GM19468 (cell line): ENCODE measurements at regions not wholly inside any gene's neighbourhood (a gene's known extent, or its start where the extent isn't known, plus 50 kb on each side); places are given as distances from the start of the nearest gene placed in this dataset.
"Not testable (repeated sequence)": the region's sequence is repeated elsewhere in the genome, so short reads cannot be mapped to it uniquely, and the experiment has no call there.

Source experiments
- ATAC-seq: cut with Tn5 transposase; IDR thresholded peaks from one replicate; pipeline ENCODE4 v1.9.1; 2021; ENCODE audit warnings: mild to moderate bottlenecking, moderate library complexity, moderate number of reproducible peaks; ENCODE audit not compliant: unreplicated experiment; ENCODE audit errors: extremely low read depth

DNA sequence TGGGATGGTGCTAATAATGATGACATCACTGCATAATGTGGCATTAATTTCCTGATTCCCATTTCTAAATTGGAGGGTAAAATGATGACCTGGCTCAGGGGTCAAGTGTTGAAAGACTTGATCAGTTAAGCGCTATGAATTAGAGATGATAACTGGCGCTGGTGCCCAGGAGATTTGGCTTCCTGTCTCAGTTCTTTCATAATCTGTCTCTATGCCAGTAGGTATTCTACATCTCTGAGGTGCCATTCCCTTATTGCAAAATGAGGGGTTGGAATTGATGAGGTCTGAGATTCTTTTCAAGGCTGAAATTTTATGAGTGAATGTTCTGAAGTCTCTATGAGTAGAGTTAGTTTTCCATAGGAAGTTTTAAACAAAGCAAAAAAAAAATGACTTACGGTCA, 1715.1 kb upstream of the WWC1 start:
- no peak for ATAC-seq

DNA sequence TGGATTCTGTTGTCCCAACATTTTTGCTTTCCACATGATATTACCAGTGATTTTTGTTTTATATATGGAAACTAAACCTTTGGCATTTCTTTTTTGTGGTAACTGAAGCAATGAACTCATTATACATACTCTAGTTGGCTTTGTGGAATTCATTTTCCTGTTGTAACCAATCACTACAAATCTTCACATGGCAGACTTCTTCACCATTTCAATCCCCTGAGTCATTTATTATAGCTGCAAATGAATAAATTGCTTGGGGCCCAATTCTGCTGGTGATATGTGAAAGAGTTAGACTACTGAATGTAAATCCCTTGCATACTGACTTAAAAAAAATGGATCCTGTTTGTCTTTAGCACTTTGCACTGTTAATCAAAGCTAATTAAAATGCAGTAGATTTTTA, 1709.6 kb upstream of the WWC1 start:
- ATAC-seq, result no peak

DNA sequence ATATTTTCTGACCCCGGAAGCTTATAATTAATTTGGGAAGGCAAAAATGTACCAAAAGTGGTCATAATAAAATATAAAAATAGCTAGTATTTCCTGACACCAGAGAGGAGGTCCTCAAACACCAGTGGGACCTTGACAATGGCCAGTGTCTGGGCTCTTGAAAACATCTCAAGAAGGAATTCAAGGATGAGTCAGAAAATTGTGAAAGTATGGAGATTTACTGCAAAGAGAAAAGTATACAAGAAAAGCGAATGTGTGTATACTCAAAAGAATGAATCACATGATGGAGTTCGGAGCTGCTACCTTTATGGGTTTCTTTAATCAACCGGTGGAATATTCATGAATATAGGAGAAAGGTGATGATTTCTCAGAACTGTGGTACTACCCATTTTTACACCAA, 1709.0 kb upstream of the WWC1 start:
- no peak for ATAC-seq

DNA sequence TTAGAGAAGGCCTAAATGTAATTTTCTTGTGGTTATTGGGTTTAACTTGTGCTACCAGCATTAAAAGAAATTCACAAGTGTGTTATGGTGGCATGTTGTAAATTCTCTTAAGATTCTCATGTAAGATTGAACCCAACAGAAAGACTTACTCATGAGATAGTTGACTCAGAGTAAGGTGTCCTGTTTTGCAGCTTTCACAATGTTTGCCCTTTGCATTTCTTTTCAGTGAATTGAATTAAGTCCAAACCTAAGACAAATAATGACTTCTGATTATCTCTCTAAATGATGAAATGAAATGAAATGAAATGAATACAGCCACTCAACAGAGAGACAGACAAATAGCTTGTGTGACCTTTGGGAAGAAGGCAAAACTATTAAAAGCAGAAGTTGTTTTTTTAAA, 1696.9 kb upstream of the WWC1 start:
- ATAC-seq, result no peak

DNA sequence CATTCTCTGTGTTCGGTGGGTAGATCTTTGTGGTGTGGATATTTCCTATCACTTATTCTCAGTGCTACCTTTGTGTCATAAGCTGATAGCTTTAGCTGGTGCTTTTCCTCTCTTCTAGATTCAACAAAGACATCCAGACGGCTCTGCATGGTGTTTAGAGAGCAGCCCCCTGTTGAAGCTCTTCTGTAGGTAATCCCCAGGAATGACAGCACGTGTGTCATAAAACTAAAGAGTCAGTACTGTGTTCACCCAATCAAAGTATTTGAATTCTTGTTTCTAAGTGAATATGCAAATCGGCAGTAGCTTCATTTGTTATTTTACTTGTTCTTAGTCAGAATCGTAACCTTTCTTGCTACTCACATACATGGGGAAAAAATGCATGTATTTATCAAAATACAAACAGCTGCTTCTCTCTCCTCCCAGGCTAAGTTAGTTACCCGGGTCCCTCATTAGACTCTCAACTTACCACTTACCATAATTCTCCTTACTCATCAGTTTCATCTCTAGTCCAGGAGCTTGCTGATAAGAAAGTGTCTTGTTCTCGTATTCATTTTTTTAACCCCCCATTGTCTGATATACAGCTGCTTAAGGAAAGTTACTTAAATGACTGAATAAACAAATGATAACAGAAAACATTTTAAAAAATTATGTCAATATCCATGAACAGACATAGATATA, 1696.0 kb upstream of the WWC1 start:
- ATAC-seq, result no peak

DNA sequence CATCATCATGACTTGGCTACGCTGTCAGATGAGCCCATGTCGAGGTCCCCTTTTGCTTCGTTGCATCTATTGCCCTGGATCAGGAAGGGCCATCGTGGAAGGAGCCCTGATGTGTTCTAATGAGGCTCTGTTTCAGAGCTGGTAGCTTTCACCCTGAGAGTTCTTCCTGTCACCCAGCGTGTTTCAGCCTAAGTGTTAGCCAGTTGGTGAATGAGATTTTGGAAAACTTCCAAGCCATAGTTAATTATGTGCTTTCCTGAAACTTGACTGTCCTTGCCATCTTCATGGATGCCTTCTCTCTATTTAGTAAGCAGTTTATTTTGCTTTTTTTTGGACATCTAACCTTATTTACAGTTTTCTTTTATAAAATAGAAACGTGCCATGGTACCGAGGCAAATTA, 1695.4 kb upstream of the WWC1 start:
- ATAC-seq, result no peak

DNA sequence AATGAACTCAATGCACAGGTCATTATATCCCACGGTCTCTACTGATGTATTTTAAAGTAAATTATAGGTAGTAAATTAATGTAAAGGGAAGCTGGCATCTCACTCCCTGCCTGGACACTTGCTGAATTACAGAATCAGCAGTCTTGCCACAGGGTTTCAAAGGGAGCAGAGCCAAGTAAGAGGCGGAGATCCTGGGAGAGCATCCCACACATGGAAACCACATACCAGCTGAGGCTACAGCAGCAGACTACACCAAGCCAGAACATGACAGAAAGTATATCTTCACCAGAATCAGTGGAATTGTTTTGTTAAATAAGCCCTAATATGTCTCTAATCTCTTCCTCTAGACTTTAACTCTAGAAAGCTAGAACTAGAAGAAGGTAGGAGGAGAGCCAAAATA, 1689.2 kb upstream of the WWC1 start:
- no peak for ATAC-seq

DNA sequence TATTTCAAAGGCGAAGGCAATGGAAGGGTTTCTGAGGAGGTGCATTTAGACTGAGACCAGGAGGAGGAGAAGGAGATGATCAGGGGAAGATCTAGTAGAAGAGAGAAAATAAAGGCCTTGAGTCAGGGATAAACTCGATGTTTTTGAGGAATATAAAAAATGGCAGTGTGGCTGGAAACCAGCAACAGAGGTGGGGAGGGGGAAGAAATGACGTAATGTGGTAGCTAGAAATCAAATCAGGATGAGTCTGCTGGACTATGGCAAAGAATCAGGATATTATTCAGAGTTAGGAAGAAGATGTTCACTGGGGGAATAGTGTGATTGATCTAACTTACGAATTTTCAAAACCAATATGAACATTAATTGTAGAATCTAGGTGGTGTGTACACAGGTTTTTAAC, 1673.9 kb upstream of the WWC1 start:
- no peak for ATAC-seq

DNA sequence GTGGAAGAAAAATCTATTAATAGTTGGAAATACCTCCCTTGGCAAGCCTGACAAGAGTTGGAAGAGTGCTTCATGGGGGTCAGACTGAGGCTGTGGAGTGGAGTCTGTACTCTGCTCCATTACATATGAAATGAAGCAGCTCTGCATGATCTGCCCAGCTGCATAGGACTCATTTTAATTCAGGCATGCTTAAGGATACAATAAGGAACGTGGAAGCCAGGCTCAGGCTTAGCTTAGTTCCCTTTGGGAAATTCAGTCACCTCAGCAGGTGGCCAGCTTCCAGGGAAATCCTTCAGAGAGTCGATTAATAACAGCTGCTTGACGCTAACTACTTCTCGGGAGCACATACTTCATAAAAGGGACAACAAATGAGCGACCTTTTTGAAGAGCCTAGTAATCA, 1672.9 kb upstream of the WWC1 start:
- no peak for ATAC-seq

DNA sequence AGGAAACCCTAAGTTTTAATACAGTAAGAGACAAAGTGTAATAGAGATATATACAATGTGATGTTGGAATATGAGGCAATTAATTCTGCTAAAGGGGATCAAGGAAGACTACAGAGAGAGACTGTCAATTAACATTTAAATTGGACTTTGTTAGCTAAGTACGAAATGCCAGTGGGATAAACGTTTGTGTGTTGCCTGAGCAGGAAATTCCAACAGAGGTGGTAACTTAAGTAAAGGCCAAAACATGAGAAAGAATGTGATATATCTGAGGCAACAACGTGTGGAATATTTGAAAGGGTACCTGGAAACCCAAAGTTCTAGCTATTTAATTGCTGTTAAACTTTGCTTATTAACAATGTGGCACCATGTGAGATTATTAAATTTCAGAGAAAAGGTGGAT, 1666.9 kb upstream of the WWC1 start:
- ATAC-seq, result no peak

DNA sequence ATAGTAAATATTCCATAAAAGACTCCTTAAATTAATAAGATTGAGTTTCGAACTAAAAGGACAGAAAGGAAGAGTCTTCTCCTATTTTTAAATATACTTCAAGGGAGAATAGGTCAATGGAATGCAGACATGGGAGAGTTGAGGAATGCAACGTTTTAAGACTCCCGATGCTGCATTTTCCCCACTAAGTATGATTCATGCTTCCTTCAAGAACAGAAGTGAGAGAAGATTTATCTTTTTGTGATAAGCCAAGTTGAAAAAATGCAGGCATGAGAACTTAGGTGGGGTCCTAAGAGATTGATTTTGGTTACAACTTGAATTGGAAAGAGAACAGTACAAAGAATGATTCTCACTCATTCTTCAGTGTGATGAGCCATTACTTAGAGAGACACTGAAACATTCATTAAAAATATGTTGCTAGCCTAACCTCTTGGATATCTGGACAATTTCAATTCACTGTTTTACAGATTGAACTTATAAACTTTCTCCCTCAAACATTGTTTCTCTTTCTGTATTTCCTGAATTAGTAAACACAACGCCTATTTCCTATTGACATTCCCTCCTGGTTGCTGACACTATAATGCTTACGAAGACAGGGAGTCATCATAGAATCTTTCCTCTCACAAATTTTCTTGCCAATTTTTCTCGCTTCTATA, 1666.1 kb upstream of the WWC1 start:
- no peak for ATAC-seq

DNA sequence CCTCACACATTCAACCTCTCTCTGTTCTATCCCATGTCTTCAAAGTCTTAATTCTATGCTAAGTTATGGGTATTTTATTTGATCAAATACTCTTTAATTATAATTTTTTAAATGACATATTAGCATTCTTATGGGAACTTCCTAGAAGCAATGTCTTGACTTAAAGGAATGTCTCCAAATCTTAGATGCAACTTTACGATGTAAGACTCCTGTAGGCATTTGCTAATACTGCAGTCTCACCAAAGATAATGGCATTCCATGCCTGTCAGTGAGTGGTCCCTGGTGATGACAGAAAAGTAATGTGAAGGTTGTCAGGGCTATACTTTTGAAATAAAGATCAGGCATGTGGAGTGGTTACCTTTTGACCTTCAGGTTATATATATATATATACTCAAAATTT, 1654.2 kb upstream of the WWC1 start:
- ATAC-seq, result no peak

DNA sequence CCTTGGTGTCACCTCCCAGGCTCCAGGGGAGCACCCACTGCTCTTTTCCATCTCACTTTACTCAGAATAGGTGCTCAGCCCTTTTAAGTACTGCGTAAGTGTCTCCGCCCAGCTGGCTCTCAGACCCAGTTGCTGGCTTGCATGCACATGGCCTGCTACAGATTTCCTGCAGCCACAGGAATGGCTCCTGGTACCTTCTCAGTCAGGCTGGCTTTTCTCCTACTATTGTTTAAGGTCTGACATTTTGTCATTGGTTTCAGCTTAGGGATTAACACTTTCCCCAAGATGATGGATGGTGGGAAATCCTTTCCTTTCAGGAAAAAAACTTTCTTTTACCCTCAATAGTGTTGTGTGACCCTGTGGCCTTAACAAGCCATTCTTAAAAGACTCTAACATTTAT, 1652.3 kb upstream of the WWC1 start:
- no peak for ATAC-seq

DNA sequence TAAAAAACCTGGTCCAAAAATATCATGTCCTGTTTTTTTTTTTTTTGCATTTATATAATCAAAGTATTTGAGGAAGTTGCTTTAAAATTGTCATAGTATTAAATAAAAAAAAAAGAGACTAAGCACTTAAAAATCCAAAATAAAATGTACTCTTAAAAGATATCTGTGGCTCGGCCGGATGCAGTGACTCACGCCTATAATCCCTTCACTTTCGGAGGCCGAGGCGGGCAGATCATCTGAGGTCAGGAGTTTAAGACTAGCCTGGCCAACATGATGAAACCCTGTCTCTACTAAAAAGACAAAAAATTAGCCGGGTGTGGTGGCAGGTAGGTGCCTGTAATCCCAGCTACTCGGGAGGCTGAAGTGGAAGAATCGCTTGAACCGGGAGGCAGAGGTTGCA, 1651.3 kb upstream of the WWC1 start:
- ATAC-seq, result not testable (repeated sequence)

DNA sequence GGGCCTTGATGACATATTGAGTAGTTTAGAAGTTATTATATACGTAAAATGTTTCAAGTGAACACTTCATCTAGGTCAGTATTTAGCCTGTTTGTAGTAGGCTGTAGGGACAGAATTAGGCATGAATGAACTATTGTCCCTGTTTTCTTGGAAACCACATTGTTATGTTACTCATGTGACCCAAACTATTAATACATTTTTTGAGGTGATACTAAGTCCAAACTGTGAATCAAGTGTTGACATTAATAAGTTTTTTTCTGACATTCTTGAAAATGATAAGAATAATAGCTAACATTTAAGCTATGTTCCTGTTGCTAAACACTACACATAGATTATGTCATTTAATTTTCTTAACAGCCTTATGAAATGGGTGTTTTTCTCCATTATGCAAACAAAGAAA, 1642.7 kb upstream of the WWC1 start:
- no peak for ATAC-seq

DNA sequence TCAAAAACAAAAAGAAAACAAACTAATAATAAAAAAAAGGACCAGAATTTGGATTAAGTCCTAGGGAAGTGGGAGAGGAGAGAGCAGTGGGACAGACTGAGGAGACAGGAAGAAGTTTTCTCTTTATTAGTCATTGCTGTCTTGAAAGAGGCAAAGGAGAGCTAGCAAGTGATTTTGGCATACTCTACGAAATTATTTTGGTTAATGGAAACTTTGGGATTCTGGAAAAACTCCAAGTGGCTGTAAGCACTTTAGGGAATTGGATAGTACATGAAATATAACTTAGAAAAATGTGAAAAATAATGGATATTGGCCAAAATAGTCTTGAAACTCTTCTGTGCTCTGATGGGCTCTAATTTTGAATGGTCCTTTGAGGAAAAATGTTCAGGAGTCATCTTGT, 1641.8 kb upstream of the WWC1 start:
- no peak for ATAC-seq

DNA sequence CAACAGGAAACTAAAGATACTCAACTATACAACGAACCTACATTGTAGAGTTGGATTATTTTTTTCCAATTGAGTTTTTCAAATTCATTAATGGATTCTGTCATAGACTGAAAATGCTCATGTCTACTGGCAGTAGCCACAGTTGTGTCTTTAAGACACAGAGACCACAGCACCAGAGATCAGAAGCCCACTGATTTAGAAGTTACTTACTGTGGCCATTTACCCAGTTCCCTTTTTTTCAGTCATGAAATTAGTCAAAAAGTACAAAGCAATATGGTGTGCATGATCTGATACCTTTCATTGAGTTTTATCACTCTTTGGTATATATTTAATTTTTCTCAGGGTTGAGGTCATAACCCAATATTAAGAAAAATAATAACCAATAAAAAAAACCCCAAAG, 1640.2 kb upstream of the WWC1 start:
- ATAC-seq, result no peak

DNA sequence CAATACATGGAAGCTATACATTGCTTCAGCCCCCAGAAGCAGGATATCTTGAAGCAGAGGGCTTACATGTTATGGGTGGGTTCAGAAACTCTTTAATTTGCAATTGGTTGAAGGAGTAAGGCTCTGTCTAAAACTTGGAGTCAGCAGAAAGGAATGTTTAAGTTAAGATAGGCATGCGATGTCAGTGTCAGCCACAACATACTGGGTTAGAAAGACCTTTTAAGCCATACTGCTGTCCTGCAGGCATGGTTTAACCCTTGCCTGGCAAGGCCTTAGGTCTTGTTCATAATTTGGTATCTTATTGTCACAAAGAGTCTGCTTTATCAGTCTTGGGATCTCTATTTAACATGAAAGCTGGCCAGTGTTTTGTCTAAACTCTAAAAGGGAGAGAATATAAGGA, 1619.6 kb upstream of the WWC1 start:
- ATAC-seq, result no peak

DNA sequence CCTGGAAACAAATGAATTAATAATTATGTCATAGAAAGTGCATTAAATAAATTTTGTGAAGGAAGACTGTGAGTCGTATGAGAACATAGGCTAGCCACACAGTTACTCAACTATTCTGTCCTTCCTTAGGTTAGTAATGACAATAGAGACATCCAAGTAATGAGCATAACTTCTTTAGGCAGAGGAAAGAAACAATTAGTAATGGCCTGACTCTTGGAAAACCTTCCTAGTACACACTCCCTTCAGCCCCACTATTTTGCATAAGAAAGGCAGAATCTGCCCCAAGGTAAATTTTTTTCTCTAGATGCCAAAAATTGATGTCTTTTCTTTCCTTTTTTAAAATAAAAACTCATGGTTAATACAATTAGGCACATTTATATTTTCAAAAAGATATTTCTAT, 1619.0 kb upstream of the WWC1 start:
- no peak for ATAC-seq

DNA sequence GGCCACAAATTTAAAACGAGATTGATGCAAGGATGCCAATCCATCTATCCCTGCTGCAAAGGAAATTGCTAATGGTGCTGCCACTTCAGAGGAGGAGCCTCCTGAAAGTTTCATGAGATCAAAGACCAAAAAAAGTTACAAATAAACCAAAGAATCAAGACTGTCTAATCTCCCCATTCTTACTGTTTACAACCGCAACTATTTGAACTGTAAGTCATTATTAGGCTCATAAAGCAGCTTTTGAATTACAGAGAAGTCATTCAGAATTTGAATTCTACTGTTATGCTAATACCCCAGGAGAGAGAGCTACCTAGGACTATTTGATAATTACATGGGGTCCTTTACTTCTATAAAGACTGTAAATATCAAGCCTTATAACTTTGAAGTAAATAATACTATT, 1613.6 kb upstream of the WWC1 start:
- ATAC-seq, result no peak

DNA sequence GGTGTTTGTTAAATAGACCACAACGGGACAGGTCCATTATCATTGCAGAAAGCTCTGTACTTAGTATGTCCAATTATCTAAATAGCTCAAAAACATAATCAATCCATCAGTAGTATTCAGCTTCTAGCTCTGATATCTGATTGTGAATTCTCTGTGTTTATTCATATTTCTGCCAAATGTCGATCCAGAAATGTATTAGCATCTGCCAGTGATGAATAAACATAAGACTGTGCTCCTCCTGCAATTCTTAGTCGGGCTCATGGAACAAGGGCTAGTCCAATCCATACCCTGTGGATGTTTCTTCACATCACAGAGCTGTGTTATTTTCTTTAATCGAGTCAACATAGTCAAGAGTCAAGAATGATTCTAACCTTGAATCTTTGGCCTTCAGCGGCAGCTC, 1612.1 kb upstream of the WWC1 start:
- ATAC-seq, result no peak

DNA sequence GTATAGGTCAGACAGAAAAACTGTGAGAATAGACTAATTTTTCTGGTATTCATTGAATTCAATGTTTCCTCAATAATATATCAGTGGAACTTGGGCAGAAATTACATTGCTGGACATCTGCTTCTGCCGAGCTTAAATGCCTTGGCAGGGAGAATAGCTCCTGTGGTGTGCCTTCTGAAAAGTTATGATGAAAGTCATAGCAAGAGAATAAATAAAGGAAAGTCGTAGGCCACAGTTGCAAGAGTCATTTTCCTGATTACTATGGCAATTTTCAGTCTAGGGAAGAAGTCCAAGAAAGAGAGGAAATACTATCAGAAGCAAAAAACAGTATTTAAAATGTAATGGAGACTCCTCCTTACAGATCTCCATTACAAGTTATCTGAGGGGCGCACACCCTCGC, 1596.1 kb upstream of the WWC1 start:
- no peak for ATAC-seq
